Inflammatory macrophage treated with lipopolysaccharide for 1 hour (primary cell): ENCODE measurements at regions not wholly inside any gene's neighbourhood (a gene's known extent, or its start where the extent isn't known, plus 50 kb on each side); places are given as distances from the start of the nearest gene placed in this dataset.

Experiments
- DNase-seq, 2 donors: peaks; one replicate each; pipeline ENCODE4 v3.0.0-alpha.2; 2020 to 2022

DNA sequence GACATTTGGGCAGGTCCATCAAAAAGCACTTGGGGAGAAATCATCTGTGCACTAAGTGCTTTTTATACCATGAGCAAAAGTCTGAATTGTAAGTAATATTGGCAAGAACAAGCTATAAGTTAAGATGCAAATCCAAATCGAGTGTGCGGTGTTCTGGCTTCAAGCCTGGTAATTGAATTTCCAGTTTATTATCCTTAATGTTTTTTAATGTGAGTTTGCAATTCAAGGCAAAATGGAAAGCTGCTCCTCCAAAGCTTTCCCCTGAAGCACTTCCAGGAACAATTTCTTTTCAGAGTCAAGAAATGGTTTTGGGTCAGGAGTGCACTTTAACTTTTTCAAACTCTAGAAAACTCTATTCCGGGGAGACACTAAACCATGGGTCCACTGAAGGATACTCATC lies 445.7 kb downstream of the TOX3 start:
- no peak for DNase-seq

- no peak for DNase-seq
Observed at GRCh38 chr16:52099382-52099781, 447.6 kb downstream of the TOX3 start.

DNA sequence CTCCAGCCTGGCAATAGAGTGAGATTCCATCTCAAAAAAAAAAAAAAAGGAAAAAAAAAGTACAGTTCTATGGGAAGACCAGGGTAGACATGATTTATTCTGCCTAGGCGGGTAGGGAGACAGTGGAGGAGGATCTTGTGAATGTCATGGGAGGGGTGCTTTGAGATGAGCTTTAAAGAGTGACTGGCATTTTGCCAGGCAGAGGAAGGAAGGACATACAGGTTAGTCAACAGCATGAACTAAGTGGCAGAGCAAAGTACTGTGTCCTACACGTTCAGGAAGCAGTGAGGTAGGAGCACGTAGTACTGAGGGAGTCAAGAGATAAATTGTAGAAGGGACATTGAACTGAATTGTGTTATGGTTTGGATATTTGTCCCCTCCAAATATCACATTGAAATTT lies 451.5 kb downstream of the TOX3 start:
- no peak for DNase-seq

DNA sequence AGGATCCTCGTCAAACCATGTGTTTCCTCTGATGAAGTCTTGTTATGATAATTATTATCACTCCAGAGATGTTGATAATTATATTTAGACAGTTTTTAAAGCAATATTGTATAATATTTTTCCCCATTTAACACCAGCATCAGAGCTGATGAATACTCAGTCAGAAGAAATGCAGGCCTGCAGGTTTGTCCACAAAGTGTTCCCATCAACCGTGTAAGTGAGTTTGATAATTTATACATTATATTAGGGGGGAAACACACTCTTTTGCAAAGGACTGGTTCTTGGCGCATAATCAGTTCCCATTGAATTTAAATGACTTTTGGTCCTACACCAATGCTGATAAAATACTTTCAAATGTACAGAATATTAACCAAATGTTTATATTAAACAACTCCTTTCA lies 454.8 kb downstream of the TOX3 start:
- DNase-seq, result no peak

GRCh38 chr16:52090080-52090479 lies 456.9 kb downstream of the TOX3 start:
- DNase-seq, result no peak

DNA sequence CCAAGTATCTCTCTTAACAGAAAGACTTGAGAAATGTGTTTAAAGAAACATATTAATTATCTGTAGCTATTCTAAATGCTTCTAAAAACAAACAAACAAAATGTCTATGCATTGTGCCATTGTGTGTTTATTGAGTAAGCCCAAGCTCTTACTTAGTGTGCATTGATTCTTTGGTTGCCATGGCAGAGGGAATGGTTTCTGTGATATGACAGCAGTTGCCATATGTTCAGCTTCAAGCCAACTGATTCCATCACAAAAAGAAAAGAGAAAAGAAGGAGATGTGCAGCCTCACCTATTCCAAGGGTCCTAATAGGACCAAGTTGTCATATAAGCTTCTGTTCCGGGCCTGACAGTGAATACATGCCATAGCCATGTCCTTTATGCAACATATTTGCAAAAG lies 457.5 kb downstream of the TOX3 start:
- DNase-seq, result no peak

GRCh38 chr16:52086901-52087300 lies 460.0 kb downstream of the TOX3 start:
- no peak for DNase-seq

DNA sequence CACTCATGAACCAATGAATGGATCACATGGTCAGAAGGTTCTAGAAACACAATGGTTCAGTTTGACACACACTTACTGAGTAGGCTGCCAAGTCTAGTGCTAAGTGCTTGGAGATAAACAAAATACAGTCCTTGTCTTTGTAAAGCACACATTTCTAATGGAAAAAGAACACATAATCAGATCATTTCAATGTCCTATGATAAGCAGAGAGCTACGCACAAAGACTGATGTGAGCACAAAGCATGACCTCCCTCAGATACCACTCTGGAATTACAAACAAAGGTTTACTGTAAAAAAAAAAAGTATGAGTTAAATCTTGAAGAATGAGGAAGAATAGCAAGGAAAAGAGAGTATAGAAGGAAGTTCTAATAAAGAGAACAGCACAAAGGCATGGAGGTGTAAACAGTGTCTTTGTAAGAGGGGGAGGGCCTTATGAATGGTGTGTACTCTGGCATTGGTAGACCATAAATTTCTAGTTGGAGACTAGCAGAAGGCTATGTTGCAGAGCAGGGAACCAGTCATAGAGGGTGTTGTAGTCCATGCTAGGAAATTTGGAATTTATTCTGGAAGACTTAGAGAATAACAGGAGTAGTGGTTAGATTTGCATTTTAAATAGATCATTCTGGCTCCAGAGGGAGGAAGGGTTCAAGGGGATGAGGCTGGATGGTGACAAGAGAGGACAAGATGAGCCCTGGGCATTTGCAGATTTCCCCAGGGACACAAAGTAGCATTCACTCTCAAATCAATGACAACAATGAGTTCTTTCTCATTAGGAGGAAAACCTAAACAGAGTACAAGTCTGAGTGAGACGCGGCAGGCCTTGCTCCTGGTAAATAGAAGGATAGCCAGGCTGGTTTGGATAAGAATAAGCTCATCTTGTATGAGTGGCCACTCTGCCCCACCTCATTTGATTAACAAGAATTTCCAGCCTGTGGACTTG lies 468.0 kb downstream of the TOX3 start:
- no peak for DNase-seq

DNA sequence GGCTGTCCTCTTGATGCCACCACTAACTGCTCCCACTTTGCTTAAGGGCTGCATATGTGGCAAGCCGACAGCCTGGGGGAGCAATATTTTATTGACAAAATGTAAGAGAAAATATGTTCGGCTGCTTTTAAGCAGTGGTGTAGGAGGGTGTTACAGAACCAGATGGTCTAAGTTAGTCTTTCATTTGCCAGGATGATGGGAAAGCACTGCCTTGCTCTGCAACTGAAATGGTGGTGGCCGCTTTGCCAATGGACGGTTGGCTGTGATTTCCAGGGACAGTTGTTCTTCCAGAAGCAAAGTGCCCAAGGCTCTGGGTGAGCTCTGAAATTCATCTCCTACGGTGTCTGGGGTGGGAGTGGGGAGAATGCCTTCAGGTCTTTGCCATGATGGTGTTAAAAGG lies 469.3 kb downstream of the TOX3 start:
- no peak for DNase-seq

GRCh38 chr16:52076801-52077201 lies 470.1 kb downstream of the TOX3 start:
- no peak for DNase-seq

DNA sequence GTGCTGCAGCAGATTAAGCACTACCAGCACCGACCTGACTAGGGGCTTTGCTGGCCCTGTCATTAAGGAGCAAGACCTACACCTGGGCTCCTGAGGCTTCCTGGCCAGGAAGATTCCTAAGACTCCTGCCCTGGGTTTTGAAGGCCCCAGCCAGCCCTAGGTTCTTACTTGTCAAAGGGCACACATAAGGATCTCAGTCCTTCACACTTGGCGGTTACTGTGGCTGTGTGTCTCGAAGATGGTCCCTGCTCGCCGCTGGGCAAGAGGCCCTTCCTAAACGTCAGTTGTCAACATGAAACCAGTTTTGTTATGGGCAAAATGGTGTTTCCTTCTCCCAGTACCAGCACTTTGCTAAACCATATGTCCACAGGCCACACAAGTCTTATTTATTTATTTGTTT lies 470.6 kb downstream of the TOX3 start:
- no peak for DNase-seq

DNA sequence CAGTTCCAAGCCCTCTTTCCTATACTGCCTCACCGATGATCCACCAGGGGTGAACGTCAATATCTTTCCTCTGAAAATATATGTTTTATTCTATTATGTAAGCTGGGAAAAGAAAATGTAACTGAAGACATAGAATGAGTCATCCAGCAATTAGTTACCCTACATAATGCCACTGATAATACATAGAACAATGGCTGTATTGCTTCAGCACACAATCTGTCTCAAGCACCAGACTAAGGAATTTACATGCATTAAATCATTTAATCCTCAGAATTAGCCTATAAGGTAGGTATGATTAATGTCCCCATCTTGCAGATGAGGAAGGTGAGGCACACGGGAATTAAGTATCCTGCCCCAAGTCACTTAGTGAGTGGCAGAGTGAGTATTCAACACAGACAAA lies 472.8 kb downstream of the TOX3 start:
- DNase-seq, result no peak

GRCh38 chr16:52073024-52073423 lies 473.9 kb downstream of the TOX3 start:
- DNase-seq, result no peak

DNA sequence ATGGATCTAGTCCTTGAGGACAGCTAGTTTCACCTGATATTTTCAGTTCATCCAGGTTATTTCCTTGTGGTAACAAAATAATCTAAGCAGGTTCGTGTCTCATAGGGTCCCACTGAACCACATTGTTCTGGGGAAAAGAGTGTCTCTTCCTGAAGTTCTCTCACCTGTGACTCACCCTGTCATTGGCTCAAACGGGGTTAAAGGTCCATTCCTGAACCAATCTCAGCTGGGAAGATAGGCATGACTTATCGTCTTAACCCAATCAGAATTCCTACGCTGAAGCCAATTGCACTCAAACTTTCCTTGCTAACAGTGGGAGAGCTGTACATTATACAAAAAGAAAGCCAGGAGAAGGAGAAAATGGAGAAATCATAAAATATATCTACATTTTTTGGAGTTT lies 475.8 kb downstream of the TOX3 start:
- no peak for DNase-seq

DNA sequence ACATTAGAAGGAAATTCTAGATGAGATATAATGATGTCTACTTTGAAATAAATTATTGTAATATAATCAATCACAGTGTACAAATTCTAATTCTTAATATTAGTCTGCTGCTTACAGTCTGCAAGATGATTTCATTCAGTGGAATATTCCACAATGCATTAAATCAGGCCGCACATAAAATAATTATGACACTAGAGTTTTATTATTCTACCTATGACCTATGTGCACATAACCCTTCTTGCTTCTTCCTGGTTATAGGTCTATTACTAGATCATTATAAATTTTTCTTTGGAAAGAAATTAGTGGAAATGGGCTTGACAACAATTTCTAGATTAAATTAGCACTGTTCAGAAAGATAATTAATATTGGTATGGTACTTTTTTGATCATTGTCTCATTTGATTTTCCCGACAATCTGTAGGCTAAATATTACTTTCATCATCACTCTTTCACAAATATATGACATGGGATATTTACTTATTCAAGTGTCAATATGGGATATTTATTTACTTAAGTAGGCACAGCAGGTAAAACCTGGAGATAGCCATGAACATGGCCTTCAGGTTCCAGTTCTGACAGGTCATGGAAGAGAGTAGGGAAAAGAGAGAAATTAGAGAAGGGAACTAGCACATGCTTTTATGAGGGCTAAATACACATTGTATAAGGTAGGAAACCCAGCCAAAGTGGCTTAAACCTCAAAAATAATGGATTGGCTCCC lies 476.4 kb downstream of the TOX3 start:
- DNase-seq, result no peak

DNA sequence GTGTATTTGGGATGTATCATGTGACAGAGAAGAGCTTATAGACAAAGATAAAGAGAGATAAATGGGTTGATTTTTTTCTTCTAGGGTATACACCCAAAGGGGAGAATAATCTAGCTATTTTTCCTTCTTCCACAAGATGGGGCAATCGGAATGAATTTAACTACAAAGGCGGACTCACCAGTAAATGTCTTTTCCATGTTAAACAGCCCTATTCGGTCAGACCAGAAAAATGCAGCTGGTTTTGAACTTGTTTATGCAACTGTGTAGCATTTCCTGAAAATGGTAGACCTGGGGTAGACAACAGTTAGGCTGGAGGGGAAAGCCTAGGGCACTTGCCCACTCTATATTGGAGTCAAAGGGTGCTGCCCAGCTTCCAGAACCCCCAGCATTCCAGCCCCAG lies 477.1 kb downstream of the TOX3 start:
- no peak for DNase-seq

DNA sequence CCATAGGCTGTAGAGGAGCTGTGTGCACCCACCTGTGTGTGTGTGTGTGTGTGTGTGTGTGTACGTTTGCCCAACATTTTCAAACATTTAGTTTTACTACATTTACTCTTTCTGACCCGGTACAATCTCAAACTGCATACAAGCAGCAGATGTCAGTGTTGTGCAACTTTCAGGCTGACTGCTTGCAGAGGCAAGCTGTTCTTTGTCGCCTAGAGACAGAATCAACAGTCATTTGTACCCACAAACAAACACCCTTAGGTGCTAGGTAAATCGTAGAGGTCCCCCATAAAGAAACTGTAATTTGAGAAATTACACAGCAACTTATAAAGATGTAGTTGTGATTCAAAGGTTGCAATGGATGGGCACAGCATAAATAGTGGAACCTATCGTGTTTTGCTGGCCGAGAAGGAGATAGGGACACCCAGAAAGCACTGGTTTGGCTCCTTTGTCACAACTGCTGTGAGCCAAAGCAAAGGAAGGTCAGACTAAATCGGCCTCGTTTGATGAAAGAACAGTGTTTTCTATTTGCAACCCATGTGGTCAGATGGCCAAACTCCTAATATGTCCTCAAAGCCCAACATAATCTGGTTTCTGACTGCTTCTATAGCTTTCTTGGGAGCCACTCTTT lies 478.4 kb downstream of the TOX3 start:
- no peak for DNase-seq

DNA sequence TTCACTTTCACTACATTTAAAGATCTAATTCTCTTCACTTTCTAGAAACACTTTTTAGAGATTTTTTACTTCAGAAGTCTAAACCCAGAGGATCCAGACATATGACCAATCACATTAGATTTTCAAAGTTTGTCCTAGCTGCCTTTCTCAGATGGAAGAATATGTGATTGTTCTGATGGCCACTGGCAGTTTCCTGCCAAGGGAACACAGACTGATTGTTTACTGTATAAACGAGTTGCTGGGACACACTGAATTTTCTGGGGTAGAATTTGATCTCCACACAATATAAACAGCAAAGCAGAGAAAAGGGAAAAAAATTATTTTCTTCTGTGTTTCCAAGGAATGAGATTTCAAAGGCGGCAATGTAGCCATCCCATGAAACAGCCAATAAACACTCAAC lies 480.0 kb downstream of the TOX3 start:
- DNase-seq, result no peak

DNA sequence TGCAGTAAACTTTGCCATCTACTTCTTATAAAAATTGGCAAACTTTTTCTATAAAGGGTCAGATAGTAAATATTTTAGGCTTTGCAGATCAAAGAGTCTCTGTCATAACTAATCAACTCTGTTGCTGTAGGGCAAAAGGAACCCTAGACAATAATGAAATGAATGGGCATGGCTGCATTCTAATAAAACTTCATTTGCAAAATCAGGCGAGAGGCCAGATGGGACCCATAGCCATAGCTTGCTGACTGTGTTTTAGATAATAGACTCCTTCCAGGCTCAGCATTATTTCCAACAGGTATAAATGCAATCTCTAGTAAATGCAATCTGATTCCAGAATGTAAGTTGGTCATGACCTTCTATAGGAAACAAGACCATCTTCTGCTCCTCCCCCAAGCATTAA lies 490.7 kb downstream of the TOX3 start:
- DNase-seq, result no peak

DNA sequence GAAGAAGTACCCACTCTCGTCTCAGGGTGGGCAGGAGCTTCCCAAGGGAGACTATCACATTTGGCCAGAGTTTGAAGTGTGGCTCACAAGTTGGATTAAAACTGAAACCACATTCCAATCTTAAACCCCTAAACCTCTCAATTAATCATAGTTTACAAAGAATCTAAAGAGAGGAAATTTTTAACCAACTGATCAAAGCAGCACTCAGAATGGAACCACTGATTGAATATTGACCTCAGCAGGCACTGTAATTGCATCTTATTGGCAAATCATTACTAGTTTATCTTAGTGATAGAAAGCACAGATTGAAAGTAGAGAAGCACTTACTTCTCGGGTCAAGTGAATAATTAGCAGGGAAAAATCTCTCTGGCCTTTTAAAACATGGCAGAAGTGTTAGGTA lies 491.6 kb downstream of the TOX3 start:
- DNase-seq, result no peak

DNA sequence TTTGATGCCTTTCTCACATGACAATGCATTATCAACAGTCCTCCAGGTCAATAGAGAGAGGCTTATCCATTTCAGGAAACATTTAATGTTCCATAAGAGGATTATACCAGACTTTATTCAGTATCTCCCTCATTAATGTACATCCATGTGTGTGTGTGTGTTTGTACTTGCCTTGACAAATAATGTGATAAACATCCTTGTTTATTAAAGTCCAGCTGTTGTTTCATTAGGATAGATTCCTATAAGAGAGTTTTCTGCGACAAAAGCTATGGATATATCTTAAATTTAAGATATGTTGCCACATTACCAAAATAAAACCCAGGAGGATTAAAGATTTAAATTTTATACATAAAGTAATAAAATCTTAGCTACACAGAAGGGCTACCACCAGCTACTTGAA lies 492.6 kb downstream of the TOX3 start:
- DNase-seq, result no peak

GRCh38 chr16:52052818-52053217 lies 494.1 kb downstream of the TOX3 start:
- no peak for DNase-seq

GRCh38 chr16:52051414-52052172 lies 495.4 kb downstream of the TOX3 start:
- DNase-seq, result no peak
